ENCODE measurements at regions not wholly inside any gene's neighbourhood (a gene's known extent, or its start where the extent isn't known, plus 50 kb on each side); places are given as distances from the start of the nearest gene placed in this dataset.

DNA sequence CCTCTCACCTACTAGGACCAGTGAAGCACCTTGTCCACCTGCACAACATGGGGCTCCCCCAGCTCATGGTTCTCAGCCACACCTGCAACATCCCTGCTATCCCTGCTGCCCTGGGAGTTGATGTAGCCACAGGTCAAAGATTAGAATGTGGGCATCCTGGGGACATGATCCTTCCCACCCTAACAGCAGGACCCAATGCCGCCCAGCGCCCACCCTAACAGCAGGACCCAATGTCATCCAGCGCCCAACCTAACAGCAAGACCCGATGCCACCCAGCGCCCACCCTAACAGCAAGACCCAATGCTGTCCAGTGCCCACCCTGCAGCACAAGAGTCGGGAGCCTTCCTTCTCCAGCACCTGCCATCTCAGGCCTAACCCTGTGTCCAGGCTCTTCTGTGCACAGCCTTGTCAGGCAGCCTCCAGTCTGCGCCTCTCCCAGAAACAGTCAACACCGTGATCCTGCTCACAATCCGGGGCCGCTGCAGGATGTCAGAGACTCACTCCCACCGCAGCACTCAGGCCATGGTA is 237.3 kb upstream of the SALL3 start:
- no peak for DNase-seq (ENCODE audit: low spot score)

DNA sequence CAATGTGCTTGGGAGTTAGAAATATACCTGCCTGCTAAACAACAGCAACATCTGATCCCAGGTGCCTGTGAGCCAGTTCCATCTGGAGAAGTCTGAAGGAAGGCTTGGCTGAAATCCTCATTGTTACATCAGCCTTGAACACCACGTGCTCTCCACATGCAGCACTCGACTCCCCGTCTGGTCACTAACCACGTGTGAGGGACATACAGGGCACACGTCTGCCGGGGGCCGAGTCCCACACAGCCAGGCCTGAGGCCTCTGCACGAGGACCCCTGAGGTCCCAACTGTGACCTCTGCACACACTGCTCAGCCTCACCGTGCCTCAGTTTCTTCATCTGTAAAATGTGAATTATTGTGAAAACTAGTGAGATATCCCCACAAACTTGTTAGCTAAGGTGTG is 236.5 kb upstream of the SALL3 start:
- DNase-seq (ENCODE audit: low spot score) = no peak

DNA sequence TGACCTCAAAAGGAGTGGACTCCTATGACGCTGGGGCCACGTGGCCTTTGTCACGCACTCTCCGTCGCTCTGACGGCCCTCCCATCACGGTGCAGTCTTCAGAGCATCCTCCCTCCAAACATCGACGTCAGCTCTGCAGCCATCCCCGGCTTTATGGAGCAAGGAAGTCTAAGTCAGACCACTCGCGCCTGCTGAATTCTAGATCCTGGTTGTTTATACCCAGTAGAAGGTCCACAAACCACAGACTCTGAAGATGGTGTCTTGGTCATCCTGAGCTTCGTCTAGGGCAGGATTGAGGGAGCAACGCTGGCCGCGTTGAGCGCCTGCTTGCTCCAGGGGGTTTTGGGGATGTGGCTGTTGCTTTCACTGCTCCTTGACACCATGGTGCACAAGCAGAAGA is 228.0 kb upstream of the SALL3 start:
- DNase-seq (ENCODE audit: low spot score) = no peak

DNA sequence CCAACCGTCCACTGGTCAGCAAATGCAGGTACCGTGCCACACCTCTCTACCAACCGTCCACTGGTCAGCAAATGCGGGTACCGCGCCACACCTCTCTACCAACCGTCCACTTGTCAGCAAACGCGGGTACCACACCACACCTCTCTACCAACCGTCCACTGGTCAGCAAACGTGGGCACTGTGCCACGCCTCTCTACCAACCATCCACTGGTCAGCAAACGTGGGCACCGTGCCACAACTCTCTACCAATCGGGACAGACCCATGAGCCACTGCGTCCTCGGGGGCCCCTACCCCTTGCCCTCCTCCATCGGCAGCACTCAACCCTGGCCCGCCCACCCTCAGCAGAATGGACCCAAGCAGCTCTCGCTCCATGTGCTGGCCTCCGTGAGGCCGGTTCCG is 226.4 kb upstream of the SALL3 start:
- DNase-seq (ENCODE audit: low spot score) = no peak

DNA sequence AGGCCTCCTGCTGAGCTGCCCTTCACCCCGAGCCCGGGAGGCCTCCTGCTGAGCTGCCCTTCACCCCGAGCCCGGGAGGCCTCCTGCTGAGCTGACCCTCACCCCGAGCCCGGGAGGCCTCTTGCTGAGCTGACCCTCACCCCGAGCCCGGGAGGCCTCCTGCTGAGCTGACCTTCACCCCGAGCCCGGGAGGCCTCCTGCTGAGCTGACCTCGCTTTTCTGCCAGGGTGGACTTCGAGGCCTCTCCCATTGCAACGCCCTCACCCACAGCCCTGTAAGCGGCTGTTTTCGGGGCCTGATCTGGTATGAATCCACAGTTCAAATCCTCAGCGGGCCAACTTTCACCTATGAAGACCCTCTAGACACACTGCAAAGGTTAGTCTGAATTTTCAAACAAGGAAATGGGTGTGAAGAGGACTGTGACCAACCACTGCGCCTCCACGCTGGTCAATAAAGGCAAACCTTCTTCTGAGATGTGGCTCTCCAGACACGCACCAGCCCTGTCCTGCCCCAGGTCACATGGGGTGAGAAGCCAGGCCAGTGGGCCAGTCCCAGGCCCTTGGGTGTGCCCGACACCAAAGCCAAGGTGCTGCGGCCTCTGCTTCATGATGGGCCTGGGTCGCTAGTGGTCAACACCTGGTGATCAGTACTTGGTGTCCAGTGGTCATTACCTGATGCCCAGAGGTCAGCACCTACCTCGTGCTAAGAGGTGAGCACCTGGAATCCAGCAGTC is 225.1 kb upstream of the SALL3 start:
- no peak for DNase-seq (ENCODE audit: low spot score)

DNA sequence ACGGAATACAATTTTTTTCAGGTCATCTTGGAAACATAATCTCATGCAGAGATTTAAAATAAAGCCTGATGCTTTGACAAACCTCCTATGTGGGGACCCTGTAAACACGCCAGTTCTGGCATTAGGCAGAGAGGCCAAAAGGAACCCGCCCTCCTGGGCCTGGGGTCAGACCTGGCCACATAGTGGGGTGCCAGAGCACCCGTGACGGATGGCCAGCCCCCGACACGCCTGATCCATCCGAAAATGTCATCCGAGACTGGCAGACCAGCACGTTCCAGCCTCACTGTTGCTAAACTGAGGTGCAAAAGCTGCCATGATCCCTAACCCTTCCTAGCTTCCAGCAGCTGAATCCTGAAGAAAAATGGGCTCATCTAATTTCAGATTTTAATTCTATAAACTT is 222.6 kb upstream of the SALL3 start:
- no peak for DNase-seq (ENCODE audit: low spot score)

DNA sequence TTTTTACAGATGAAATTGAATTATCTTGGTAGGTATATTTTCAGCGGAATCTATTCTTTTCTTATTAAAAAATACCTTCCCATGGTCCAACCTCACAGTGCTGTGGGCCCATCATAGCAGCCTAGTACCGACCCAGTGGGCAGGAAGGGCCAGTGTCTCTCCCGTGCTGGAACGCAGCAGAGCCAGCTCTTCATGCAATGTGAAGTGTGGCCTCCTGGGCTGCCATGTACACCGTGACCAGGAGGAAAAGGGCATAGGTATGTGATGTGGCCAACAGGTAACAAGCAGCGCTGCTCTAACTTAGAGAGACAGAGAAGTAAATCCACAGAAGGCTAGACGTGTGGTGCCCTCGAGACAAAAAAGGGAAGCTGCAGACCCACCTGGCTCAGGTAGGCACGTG is 221.1 kb upstream of the SALL3 start:
- no peak for DNase-seq (ENCODE audit: low spot score)

DNA sequence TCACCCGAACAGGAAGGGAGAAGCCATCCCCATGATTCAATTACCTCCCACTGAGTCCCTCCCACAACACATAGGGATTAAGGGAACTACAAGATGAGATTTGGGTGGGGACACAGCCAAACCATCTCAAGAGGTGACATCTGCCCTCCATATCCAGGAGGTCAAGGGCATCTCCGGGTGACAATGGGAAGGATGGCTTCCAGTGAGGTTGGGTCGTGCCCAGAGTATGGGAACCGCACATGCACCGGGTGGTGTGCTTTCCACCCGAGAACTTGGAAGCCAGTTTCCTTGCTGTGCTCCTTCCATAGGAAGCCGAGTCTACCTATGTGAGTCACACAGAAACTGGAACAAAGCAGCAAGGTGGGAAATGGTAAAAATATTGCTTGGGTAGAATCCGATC is 216.9 kb upstream of the SALL3 start:
- no peak for DNase-seq (ENCODE audit: low spot score)

DNA sequence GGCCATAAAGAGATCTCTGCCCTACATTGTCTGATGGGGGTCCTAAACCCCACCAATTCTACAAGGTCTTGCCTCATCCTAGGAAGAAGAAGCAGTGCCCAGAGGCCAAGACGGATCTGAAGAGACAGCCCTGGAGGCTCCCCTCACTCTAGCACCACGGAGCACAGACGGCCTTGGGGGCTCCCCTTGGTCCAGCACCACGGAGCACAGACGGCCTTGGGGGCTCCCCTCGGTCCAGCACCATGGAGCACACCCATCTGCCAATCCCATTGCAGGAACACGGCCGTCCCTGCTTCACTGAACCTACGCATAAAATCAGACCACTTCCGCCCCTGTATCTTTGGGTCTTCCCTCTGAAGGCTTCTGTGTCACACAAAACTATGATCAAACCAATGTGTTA is 215.1 kb upstream of the SALL3 start:
- DNase-seq (ENCODE audit: low spot score) = no peak

DNA sequence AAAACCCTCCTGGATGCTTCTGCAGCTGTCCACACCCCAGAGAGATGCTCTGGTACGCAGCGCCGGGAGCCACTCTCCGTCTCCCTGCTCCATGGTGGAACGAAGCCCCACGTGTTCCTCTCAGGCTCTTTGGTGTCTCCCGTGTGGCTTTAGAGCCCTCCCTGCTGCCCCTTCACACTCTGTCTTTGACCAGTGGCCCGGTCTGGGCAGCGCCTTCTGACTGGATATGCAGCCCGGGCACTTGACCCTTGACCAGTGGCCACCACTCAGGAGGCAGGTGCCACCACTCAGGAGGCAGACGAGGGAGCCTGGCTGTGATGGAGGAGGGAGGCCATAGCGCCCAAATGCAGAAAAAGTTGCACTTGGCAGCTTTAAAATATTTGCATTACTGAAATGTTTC is 214.5 kb upstream of the SALL3 start:
- no peak for DNase-seq (ENCODE audit: low spot score)

DNA sequence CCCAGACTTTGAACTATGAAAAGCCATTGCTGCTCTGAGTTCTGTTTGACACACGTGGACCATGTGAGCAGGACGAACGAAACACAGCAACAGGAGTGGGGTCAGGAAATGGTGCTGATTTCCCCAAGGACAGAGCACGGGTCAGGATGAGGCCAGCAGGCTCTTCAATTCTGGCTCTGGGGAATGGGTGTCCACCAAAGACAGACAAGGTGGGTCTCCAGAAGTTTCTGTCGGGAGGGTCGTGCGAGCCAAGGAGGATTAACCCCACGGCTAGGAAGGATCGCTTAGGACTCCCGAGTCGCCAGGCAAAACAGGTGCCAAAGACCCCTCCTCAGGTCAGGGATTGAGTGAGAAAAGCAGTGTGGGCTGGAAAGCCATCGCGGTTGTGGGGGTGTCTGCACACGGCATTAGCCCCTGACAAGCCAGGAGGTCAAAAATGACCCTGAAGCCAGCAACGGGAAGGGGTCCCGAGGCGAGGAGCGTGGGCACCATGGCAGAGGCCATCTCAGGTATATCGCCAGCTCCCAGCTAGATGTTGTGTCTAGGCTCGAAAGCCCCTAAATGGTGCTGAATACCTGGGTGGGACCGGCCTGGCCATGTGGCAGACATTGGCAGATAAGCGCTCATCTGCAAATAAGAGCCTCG is 213.9 kb upstream of the SALL3 start:
- DNase-seq (ENCODE audit: low spot score) = no peak

DNA sequence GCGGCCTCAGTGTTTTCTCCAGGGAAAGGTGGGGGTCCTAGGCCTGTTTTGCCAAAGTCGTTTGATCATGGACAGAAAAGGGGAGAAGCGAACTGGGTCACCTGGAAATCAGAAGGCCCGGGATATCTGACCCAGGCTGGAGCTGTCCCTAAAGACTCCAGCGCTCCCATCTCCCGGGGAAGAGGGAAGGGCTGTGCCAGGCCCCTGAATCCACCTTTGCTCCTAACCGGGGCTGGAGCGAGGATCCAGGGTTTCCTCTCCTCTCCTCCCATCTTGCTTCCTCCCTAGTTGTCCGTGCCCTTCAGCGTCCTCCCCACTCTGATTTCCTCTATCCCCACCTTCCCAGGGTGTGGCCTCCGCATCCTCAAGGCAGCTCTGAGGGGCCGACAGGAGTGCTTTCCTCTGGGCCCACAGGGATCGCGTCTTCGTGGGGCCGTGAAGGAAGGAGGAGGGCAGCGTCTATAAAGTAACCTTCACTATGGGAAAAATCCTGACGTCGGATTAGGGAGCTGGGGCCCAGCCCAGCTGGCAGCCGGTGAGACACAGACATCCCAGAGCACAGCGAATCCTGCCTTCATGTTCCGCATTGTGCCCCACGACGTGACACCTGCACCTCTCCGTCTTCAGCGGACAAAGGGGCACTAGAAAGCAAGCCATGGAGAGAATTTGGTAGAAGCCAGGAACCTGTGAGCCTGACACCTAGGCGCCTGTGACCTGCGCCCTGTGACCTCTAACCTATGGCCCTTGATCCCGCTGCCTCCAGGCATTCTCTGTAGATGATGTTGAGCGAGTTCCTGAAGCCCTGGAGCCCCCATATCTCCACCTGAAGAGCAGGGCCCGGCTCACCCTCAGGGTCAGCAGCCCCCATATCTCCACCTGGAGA is 212.7 kb upstream of the SALL3 start:
- DNase-seq (ENCODE audit: low spot score) = no peak

DNA sequence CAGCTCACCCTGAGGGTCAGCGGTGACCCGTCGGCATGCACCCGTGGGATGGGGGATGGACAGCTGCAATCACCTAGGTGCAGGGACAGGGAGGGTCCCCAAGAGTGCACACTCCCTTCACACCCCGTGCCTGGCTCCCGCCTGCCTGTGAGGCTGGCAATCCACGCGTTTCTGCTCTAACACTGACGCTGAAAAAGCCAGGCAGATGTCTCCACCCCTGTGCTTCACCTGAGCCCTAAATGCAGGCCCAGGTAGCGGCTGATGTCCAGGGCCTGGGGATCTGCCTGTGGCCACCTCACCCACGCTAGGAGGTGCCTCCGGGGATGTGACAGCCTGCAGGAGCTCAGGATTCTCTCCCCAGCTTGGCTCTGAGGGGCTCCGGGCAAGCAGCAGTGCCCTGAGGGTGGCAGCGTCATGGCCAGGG is 212.0 kb upstream of the SALL3 start:
- no peak for DNase-seq (ENCODE audit: low spot score)

DNA sequence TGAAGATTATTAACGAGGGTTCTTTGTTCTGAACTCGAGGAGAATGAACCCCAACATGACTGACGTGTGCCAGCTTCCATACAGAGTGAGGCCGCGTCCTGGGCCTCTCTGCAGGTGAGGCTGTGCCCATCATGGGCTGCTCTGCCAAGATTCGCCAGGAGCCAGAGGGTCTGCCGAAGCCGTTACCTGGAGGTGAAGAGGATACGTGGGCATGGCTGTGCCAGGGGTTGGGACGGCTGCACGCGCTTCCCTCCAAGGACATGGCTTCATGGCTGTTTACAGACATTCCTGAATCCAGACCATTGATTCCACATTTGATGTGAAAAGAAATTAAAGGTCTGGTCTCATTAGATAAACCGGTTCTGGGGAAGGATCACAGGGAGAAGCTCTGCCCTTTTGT is 211.4 kb upstream of the SALL3 start:
- no peak for DNase-seq (ENCODE audit: low spot score)

DNA sequence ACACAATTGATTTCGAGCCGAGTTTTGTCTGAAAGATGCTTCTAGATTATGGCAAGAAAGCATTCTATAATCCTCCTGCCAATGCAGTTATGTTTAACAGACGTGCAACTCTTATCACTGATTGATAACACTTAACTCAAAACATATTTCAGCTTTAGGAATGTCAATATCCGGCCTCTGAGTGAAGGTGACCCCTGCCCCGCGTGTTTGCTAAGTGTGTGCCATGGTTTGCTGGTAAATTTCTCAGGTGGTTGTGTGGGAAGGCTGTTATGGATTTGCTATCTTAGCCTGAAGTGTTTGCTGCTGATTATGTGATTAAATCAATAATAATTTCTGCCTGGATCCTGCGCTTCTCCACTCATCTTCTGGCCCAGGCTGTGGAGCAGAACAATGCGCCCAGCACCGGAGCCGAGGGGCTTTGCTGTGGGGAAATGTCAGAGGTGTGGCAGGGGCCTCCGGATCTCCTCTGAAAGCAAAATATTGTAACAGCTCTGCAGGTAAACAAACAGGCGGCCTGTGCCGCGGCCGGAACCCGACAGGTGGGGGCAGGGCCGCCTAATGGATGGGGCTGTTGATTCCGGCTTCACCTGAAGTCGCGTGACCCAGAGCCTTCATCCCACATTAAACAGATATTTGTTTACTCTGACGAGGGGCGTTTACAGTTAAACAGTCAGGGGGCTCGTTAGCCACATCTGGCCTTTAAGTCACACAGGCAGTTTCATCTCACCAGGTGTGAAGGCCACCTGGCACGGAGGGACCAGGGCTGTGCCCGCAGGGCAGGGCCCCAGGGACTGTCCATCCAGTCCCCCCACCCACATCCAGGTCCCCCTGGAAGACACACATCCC is 210.7 kb upstream of the SALL3 start:
- no peak for DNase-seq (ENCODE audit: low spot score)

DNA sequence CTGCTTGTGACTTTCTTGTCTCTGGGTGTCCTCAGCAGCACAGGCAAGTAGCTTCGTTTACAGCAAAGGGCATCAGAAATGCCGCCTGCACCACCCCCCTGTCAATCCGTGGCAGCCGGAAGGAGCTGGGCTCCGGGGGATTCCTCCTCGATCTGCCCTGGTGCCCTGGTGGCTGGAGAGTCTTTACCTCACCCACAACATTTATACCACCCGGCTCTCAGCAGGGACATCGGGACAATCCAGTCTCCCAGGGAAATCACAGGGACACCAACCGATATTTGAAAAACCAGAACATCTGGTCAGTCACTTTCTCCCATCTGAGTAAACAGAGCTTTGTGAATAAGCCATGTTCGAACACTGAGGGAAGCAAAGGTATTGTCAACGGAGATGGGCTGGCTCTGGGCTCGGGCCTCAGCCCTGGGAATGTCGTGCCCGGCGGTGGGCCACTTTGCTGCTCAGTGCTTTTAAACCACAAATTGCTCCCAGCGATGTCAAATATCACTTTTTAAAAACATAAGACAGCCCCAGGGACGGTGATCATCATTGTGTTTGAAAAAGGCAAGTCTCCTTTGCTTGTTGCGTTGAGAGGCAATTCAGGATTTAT is 210.0 kb upstream of the SALL3 start:
- no peak for DNase-seq (ENCODE audit: low spot score)

DNA sequence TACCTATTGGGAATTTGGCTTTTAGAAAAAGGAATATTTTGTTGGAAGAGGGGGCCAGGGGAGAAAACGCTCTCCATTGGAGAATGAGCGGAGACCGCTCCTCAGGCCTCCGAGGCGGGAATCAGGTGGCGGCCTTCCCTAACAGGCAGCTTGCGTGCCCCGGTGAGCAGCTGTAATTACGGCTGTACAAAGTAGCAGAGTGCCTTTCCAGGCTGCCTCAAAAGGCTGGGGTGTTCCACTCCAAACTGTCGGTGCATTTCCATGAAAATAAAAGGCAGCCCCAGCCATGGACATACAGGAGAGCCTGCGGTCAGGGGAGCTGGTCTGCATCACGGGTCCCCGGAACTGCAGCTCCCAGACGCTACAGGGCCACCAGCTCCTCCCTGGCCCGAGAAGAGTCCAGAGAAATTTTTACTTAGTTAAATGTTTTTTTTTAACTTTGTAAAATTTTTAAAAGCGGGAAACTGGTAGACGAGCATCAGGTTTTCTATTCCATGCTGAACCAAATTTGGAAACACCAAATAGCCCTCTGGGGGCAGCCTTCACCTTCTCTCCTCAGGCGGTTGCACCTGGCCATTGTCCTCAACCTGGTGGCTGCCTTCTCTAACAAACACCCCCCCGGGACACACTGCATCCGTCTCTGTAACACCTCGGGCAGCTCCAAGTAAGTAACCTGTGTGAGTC is 209.3 kb upstream of the SALL3 start:
- no peak for DNase-seq (ENCODE audit: low spot score)

DNA sequence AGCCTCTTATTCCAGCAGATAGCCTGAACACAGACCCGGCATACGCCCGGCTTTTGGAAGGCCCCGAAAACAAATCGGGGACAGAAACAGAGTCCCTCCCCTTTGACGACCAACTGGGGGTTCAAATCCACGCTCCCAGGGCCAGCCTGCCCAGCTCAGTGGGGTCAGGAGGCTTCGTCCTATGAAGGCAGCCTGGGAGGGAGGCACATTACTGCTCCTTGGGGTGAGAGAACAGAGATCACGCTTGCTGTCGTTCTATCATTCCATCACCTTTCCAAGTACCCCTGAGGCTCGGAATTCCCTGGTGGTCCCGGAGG is 208.8 kb upstream of the SALL3 start:
- DNase-seq (ENCODE audit: low spot score) = no peak

DNA sequence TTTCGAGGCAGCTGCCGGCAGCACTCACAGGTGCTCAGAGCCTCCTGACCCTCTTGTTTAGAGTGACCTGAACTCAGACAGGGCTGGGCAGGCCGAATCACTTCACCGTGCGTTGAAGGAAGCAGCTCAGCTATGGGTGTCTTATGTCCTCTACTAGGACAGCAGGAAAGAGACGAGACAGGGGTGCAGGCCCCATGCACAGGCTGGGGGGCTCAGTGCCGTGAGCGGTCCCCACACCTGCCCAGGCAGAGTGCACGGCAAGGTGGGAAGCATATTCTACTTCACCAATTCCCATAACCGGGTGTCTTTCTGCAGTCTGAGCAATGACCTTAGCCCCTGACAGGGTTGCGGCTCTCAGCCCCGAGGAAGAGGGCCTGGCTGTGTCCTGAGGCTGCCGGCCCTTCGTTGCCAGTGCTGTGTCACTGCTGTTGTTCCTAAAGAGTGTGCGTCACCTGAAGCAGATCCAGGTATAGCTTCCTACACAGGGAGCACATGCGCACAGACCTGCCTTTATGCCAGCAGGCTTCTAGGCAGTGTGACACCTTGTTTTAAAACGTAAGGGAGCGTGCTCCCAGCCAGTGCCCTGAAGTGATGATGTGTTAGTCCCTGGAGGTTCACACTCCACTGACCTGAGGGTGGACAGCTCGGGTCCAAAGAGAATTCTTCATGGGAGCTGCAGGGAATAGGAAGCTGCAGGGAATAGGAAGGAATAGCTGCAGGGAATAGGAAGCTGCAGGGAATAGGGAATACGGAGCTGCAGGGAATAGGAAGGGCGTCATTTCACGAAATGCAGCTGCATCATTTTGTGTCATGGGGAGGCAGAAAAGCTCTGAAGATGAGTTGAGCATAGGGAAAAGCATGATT is 207.9 kb upstream of the SALL3 start:
- DNase-seq (ENCODE audit: low spot score) = no peak
